PC-3 (cell line): ENCODE measurements at regions not wholly inside any gene's neighbourhood (a gene's known extent, or its start where the extent isn't known, plus 50 kb on each side); places are given as distances from the start of the nearest gene placed in this dataset.

Experiments used
- ATAC-seq: fragments of 200-7000 bp; cut with Tn5 transposase; 2 replicates; pipeline ENCODE4 v1.9.1; 2020; ENCODE audit warnings: mild to moderate bottlenecking, moderate library complexity
- BruUV-seq: library from RNA; stranded (reverse); fragments of 400-500 nt; replicated peaks from 2 replicates; lab custom pipeline; 2021; lab: Mats Ljungman, UMichigan
- CTCF ChIA-PET: fragments of 300-600 bp; sonication (Branson Sonifier 250); formaldehyde crosslinking; loops from one replicate; lab custom pipeline; 2022; ENCODE audit warnings: antibody characterized with exemption; lab: Charles Lee
- POLR2A ChIA-PET: fragments of 300-600 bp; sonication (Branson Sonifier 250); formaldehyde crosslinking; loops from one replicate; lab custom pipeline; 2022; ENCODE audit warnings: antibody characterized with exemption; ENCODE audit not compliant: unreplicated experiment; lab: Charles Lee
- DNase-seq: peaks from one replicate; pipeline ENCODE4 v3.0.0-alpha.2; 2015
- H2AFZ ChIP-seq: fragments of 300-600 bp; sonication (generic); 2 replicates; pipeline ENCODE4 v1.6.0; 2016; ENCODE audit warnings: antibody characterized with exemption, low read length
- H3F3A ChIP-seq: fragments of 300-600 bp; sonication (generic); one replicate; pipeline ENCODE4 v1.6.0; 2017; ENCODE audit warnings: antibody characterized with exemption, low read length, control low read depth, mild to moderate bottlenecking; ENCODE audit not compliant: unreplicated experiment
- H3K27ac ChIP-seq: fragments of 300-600 bp; sonication (generic); 2 replicates; pipeline ENCODE4 v1.5.1; 2016; ENCODE audit warnings: mild to moderate bottlenecking, low read length
- H3K27me3 ChIP-seq: fragments of 300-600 bp; sonication (generic); 2 replicates; pipeline ENCODE4 v1.6.1; 2016; ENCODE audit warnings: low read length, mixed read lengths
- H3K36me3 ChIP-seq: fragments of 300-600 bp; sonication (generic); 2 replicates; pipeline ENCODE4 v1.6.1; 2016; ENCODE audit warnings: low read depth, mixed run types, low read length, mixed read lengths
- H3K4me1 ChIP-seq: fragments of 300-600 bp; sonication (generic); 2 replicates; pipeline ENCODE4 v1.5.1; 2016; ENCODE audit warnings: low read length; ENCODE audit not compliant: insufficient read depth
- H3K4me2 ChIP-seq: fragments of 300-600 bp; sonication (generic); 2 replicates; pipeline ENCODE4 v1.6.0; 2016; ENCODE audit warnings: low read length
- H3K4me3 ChIP-seq: fragments of 300-600 bp; sonication (generic); 2 replicates; pipeline ENCODE4 v1.5.1; 2016; ENCODE audit warnings: mild to moderate bottlenecking, low read length, mixed read lengths
- H3K79me2 ChIP-seq: fragments of 300-600 bp; sonication (generic); 2 replicates; pipeline ENCODE4 v1.6.1; 2017; ENCODE audit warnings: low read length, mixed read lengths
- H3K9ac ChIP-seq: fragments of 300-600 bp; sonication (generic); 2 replicates; pipeline ENCODE4 v1.6.0; 2016; ENCODE audit warnings: mild to moderate bottlenecking, low read length
- H3K9me2 ChIP-seq: fragments of 300-600 bp; sonication (generic); replicated peaks from 2 replicates; pipeline ENCODE4 v1.6.1; 2016; ENCODE audit warnings: mixed run types, low read length, mixed read lengths
- H3K9me3 ChIP-seq: fragments of 300-600 bp; sonication (generic); 2 replicates; pipeline ENCODE4 v1.6.1; 2016; ENCODE audit warnings: low read length, mixed read lengths
- H4K20me1 ChIP-seq: fragments of 300-600 bp; sonication (generic); 2 replicates; pipeline ENCODE4 v1.6.1; 2016; ENCODE audit warnings: low read length, mixed read lengths
- EZH2 ChIP-seq: fragments of 300-600 bp; sonication (generic); IDR thresholded peaks from one replicate; pipeline ENCODE4 v1.6.1; 2017; ENCODE audit warnings: antibody characterized with exemption, mild to moderate bottlenecking, low read length; ENCODE audit not compliant: unreplicated experiment
- EZH2phosphoT487 ChIP-seq: fragments of 300-600 bp; sonication (generic); IDR thresholded peaks from 2 replicates; pipeline ENCODE4 v1.6.1; 2018; ENCODE audit warnings: mild to moderate bottlenecking, antibody characterized with exemption, low read length, borderline replicate concordance
- intact Hi-C: fragments of 100-400 bp; cut with micrococcal nuclease; formaldehyde crosslinking; loops from 2 replicates; pipeline ENCODE4 v1.9.0; 2023
- TF ChIP-seq, protein P1 (sequence below): fragments of 300-600 bp; sonication (generic); conservative IDR thresholded peaks from 2 replicates; pipeline ENCODE4 v1.5.1; 2017; ENCODE audit warnings: antibody characterized with exemption, low read depth, mild to moderate bottlenecking, low read length

DNA sequence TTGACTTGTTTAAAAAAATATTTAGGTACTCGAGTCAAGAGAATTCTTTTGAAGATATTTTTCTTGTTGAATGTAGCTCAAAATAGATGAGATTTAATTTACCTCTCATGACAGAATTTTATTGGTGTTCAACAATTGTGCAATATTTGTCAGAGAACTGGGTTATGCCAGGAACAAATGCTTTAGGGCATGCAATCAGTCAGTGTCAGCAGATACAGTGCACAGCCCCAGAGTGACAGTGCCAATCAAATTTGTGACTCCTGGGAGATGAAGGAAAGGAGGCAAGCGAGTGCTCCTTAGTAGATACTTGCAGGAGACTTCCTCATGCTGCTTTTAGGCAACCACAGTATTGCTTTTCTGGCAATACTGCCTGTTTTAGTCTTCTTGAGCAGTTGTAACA lies 81.2 kb upstream of the DSEL start:
- intact Hi-C loops, result loop anchor here (5.0 kb wide), 1 partner anchor 80 kb away; the partner anchor contains the start of gene DSEL
- POLR2A ChIA-PET, result interaction anchor here (0.6 kb wide), 1 partner anchor 188 kb away, joined by 4 read pairs; no protein-coding TSS in a partner anchor

GRCh38 chr18:67596003-67596402 lies 79.5 kb upstream of the DSEL start:
- BruUV-seq, result no TSS peak

More for the DNA sequence above, 81.2 kb upstream of the DSEL start:
- no peak overlapping the region for H3K9ac ChIP-seq
- no peak overlapping the region for H3K4me2 ChIP-seq
- DNase-seq (peak; percentile 67), ATAC-seq (no peak)
- no peak overlapping the region for H2AFZ ChIP-seq
- TF ChIP-seq EZH2phosphoT487 (no peak), EZH2 (no peak)
- TF ChIP-seq, protein P1, sequence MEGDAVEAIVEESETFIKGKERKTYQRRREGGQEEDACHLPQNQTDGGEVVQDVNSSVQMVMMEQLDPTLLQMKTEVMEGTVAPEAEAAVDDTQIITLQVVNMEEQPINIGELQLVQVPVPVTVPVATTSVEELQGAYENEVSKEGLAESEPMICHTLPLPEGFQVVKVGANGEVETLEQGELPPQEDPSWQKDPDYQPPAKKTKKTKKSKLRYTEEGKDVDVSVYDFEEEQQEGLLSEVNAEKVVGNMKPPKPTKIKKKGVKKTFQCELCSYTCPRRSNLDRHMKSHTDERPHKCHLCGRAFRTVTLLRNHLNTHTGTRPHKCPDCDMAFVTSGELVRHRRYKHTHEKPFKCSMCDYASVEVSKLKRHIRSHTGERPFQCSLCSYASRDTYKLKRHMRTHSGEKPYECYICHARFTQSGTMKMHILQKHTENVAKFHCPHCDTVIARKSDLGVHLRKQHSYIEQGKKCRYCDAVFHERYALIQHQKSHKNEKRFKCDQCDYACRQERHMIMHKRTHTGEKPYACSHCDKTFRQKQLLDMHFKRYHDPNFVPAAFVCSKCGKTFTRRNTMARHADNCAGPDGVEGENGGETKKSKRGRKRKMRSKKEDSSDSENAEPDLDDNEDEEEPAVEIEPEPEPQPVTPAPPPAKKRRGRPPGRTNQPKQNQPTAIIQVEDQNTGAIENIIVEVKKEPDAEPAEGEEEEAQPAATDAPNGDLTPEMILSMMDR, result no peak
- no peaks in the 10 kb centered on the region for H3F3A ChIP-seq
- H3K4me1 ChIP-seq, result peaks cover 33% of the 10 kb centered on the region
- H3K27me3 ChIP-seq, result no peaks in the 10 kb centered on the region
- no TSS peak for BruUV-seq
- no peaks in the 10 kb centered on the region for H3K9me2 ChIP-seq
- H3K79me2 ChIP-seq, result no peaks in the 10 kb centered on the region
- no peaks in the 10 kb centered on the region for H4K20me1 ChIP-seq
- no peak overlapping the region for H3K4me3 ChIP-seq
- no peaks in the 10 kb centered on the region for H3K9me3 ChIP-seq
- CTCF ChIA-PET, result no interaction called here
- H3K36me3 ChIP-seq, result no peaks in the 10 kb centered on the region
- no peak overlapping the region for H3K27ac ChIP-seq

DNA sequence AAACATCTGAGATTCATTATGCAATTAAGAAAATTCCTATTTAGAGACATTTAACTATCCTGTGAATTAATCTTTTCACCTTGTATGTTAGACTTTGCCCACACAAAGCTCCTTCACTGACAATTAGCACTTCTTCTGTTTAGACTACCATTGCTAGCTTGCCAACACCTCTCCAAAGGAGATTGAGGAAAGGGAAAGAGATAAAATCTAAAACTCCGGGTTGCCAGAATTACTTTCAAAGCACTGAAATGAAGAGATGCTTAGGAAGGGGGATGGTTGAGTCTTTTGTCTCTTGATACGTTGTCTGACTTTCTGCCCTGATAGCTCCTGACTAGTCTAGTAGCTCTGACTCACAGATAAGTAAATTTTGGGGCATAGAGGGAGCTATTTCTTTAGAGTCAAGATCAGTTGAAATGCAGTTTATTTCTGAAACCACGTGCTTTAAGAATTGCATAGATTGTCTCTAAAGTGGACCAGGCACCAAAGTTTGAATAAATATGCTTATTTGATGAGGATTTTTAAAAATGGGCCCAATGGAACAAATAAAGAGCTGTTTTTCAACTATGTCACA lies 74.1 kb upstream of the DSEL start:
- Histone ChIP-seq H3K9me3 (no peaks in the 10 kb centered on the region), H2AFZ (peak overlapping the region; percentile 52), H3K4me3 (no peak overlapping the region), H3K9me2 (no peaks in the 10 kb centered on the region), H3K4me1 (peaks cover 14% of the 10 kb centered on the region), H3F3A (no peaks in the 10 kb centered on the region), H3K27me3 (no peaks in the 10 kb centered on the region), H3K79me2 (no peaks in the 10 kb centered on the region), H4K20me1 (no peaks in the 10 kb centered on the region), H3K36me3 (no peaks in the 10 kb centered on the region), H3K4me2 (no peak overlapping the region), H3K9ac (no peak overlapping the region), H3K27ac (no peak overlapping the region)
- ChIA-PET POLR2A (no interaction called here), CTCF (interaction anchor here (0.6 to 0.8 kb wide), 3 partner anchors 75 to 710 kb away, joined by 3 to 4 read pairs (median 4); no protein-coding TSS in a partner anchor)
- intact Hi-C loops, result no loop called here
- peak; percentile 45 for DNase-seq
- BruUV-seq, result no TSS peak
- peak; percentile 78 for ATAC-seq
- TF ChIP-seq EZH2phosphoT487, result no peak
- TF ChIP-seq, protein P1, result peak; percentile 46

More at GRCh38 chr18:67596003-67596402, 79.5 kb upstream of the DSEL start:
- Histone ChIP-seq H2AFZ (no peak overlapping the region), H3K9me3 (no peaks in the 10 kb centered on the region), H3K4me2 (no peak overlapping the region), H3K9ac (no peak overlapping the region), H3K27ac (no peak overlapping the region), H3K4me1 (peaks cover 33% of the 10 kb centered on the region), H3K36me3 (no peaks in the 10 kb centered on the region), H3F3A (no peaks in the 10 kb centered on the region), H3K4me3 (no peak overlapping the region), H3K27me3 (no peaks in the 10 kb centered on the region), H3K79me2 (no peaks in the 10 kb centered on the region), H3K9me2 (no peaks in the 10 kb centered on the region), H4K20me1 (no peaks in the 10 kb centered on the region)
- CTCF ChIA-PET, result no interaction called here
- POLR2A ChIA-PET, result no interaction called here
- TF ChIP-seq EZH2 (no peak), EZH2phosphoT487 (no peak)
- DNase-seq (no peak), ATAC-seq (no peak)
- intact Hi-C loops, result loop anchor here (5.0 kb wide), 1 partner anchor 79 kb away; the partner anchor contains the start of gene DSEL
